HG02798 (cell line): ENCODE measurements at regions not wholly inside any gene's neighbourhood (a gene's known extent, or its start where the extent isn't known, plus 50 kb on each side); places are given as distances from the start of the nearest gene placed in this dataset.
A peak's percentile ranks its signal among the peaks of the same experiment; 100 is the strongest.

ENCODE experiments used
- ATAC-seq: cut with Tn5 transposase; IDR thresholded peaks from one replicate; pipeline ENCODE4 v1.9.1; 2021; ENCODE audit warnings: mild to moderate bottlenecking; ENCODE audit not compliant: unreplicated experiment, poor library complexity

- ATAC-seq, result no peak
These were observed 85.6 kb downstream of the SOX9 start for GRCh38 chr17:72206376-72206775.

DNA sequence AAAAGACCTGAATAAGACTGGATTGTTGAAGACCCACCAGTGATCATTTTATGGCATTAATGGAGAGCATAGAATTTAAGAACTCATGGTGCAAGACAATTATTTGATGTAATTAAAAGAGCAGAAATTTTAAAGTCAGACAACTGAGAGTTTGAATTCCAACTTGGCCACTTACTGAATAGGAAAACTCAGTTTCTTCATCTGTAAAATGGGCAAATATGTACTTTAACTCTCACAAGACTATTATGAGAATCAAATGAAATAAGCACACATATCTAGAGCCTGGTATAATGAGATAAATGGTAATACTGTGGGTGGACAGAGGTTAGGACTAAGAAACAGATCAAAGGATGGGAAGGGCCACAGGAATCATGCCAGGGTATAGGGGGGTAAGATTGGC lies 88.0 kb downstream of the SOX9 start:
- ATAC-seq, result no peak

DNA sequence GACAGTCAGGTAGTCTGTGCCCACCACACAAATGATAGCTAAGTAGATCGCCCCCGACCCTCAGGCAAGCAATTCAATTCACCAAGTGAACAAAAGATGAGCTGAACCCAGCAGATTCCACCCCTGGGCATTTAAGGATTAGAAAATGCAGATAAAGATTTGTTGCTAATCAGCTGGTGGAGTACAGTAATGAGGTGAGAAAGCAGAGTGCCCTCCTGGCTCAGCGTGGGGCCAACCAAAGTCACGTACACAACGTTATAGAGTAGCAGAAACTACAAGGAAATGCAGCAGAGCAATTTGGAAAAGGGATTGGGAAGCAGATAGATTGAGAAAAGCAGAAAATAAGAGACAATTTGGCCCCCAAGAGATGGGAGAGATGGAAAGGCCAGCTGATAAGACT lies 91.2 kb downstream of the SOX9 start:
- no peak for ATAC-seq

DNA sequence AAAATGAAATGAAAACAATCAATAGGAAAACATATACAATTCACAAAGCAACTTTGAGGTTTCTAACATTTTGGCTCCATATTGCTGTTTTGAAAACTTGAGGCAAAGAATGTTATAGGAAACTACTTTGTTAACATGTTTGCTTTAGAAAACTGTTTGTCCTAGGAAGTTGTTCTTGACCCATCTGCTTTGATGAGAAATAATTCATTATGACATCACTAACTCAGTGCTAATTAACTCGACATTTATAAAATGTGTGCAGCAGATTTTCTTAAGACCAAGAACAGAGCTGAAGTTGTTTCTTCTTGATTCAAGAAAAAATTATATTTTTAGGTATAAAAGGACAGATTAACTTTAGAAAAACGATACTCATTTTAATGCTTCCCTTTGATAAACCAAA lies 94.7 kb downstream of the SOX9 start:
- no peak for ATAC-seq

DNA sequence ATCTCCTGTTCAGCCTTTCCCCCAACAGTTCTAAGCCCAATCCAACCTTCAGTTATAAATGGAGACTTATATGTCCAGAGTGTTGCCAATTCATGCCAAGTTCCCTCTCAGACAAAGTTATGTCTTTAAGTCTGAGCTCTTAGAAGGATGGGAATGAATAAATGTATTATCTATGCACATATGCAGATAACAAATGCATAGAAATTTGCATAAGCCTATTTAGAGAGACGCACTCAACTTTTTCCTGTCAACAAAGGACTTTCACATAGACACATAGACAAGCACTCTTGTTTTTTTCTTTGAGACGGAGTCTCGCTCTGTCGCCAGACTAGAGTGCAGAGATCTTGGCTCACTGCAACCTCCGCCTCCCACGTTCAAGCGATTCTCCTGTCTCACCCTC lies 95.1 kb downstream of the SOX9 start:
- ATAC-seq, result no peak

GRCh38 chr17:72219137-72219823 lies 98.5 kb downstream of the SOX9 start:
- ATAC-seq, result no peak

DNA sequence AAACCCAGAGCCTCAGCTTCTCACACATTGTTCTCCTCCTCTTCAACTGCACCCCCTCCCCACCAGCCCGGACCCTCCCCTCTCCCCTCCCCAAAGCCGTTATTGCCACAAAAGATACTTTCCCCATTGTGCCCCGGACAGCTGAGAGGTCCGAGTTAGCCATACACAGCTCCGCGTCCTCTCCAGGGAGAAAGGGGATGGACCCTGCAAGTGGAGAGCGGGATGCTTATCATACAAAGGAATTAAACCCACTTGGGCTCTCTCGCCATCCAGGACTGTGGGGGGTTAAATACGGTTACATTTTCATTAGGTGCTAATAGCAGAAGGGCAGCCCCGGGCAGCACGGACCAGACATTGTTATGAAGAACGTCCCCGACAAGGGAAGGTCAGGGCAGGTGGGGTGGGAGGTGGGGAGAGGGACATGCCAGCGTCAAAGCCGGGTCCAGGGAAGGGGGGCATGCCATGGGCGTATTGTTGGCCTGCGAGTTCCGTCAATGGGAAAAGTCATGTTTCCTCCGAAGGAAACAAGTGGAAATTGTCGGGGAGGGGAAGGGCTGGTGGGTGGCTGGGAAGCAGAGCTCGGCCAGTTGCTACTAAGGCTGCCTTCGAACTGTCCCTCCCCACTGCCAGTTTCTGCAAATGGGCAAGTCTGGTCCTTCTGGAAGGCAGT lies 99.1 kb downstream of the SOX9 start:
- no peak for ATAC-seq

- ATAC-seq, result no peak
These were observed 102.0 kb downstream of the SOX9 start for GRCh38 chr17:72222661-72223380.

DNA sequence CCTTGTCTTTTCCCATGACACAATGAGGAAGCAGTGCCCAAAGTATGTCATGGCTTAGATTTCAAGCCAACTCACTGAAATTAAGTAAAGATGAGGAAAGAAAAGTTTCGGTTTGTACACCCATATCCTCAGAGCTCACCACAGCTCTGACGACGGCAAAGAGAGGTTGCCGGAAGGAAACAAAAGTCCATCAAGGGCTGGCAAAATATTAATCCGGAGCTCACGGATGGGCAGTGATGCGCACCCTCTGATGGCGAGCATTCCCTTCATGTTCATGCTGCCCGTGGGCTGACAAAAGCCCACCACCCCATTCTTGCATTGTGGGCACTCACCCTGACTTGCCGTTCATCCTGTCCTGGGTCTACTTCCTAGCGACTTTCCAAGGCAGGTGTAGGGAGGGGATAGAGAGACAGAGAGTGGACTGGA lies 103.1 kb downstream of the SOX9 start:
- ATAC-seq, result no peak

DNA sequence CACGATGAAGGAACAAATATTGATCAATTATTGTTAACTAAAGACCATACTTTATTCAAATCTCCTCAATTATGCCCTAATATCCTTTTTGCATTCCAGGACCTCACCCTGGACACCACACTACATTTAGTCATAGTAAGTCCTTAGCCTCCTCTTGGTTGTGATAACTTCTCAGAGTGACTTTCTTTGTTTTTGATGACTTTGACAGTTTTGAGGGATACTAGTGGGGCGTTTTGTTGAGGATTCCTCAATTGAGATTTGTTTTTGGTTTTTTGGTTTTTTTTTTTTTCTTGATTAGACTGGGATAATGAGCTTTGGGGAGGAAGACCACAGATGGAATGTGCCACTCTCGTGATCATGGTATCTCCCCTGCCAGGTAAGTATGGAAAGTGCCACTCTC lies 105.5 kb downstream of the SOX9 start:
- ATAC-seq, result no peak

GRCh38 chr17:72233986-72234385 lies 113.2 kb downstream of the SOX9 start:
- ATAC-seq, result no peak

DNA sequence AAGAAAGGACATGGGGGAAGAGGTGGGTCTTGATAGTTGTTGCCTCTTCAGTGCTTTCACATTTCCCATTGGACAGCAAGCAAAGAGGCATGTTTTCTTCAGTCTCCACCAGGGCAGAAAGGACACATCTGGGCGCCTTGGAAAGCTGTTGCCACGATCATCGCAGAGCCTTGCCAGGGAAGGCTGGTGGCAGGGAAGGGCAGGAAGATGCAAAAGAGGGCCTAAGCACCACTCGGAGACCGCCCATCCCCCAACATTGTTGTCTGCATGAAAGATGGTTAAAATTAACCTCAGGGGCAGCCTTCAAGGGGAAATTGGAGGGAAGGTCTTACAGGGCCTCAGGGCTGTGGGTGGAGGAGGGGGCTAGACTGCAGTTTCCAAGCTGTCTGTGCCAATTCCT lies 114.2 kb downstream of the SOX9 start:
- ATAC-seq, result no peak

DNA sequence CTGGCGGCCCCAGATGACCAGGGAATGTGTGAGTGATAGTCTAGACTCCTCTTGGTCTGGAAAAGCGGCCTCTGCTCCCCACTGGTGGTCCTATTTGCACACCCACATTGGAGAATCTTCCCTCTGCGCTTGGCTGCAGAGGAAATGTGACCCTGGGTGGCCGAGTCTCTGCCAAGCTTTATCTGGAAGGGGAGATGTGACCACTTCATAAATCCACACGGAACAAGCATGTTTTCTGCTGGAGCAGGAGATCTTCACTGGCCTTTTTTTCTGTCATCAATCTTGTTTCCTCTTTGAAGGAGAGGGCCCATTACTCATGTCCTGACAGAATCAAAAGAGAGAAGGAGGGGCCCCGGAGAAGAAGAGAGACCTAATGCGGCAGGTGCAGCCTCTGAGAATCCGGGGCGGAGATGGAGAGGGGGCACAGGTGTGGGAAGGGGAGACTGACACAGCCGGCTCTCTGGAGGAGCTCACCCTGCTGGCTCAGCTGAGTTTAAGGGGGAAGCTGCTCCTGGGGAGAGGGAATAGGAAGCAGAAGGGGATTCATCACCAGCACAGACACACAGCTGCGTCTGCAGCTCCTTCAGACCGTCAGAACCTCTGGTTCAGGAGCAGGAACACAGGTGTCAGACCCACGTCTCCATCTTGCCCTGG lies 116.3 kb downstream of the SOX9 start:
- no peak for ATAC-seq

- no peak for ATAC-seq
These were observed 117.4 kb downstream of the SOX9 start for GRCh38 chr17:72238157-72238673.

DNA sequence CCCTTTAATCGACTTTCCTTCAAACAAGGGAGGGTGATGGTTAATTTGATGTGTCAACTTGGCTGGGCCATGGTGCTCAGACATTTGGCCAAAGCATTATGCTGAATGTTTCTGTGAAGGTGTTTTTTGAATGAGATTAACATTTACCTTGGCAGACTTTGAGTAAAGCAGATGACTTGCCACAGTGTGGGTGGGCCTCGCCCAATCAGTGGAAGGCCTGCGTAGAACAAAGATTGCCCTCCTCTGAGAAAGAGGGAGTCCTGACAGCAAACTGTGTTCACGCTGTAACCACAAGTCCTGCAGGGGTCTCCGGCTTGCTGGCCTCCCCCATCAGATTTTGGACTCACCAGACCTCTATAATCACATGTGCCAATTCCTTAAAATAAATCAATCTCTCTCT lies 118.7 kb downstream of the SOX9 start:
- no peak for ATAC-seq

- peak; percentile 44 for ATAC-seq
These were observed 119.5 kb downstream of the SOX9 start for GRCh38 chr17:72240333-72240732.

- no peak for ATAC-seq
These were observed 123.7 kb downstream of the SOX9 start for GRCh38 chr17:72244494-72244893.

GRCh38 chr17:72244956-72245355 lies 124.1 kb downstream of the SOX9 start:
- ATAC-seq, result no peak

GRCh38 chr17:72249441-72249840 lies 128.6 kb downstream of the SOX9 start:
- no peak for ATAC-seq

DNA sequence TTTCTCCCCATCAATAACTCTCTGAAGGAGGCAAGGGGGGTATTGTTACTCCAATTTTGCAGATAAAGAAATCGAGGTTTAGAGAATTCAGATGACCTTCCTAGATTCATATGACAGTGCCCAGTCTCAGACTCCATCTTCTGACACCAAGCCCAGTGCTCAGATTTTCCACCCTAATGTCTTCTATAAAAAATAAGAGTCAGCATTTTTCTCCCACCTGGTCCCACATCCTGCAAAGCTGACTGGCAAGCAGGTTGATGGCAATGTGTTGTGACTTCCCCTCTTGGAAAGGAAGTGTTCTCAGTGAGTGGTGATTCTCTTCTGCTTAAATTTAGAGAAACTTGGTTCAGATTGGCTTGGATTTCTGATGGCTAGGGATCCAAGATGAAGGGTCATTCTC lies 129.4 kb downstream of the SOX9 start:
- ATAC-seq, result no peak

- ATAC-seq, result no peak
These were observed 132.8 kb downstream of the SOX9 start for GRCh38 chr17:72253597-72253996.
